Activated CD8-positive, alpha-beta memory T cell treated with anti-CD3 and anti-CD28 coated beads for 4 hours (primary cell): ENCODE measurements at regions not wholly inside any gene's neighbourhood (a gene's known extent, or its start where the extent isn't known, plus 50 kb on each side); places are given as distances from the start of the nearest gene placed in this dataset.
A peak's percentile ranks its signal among the peaks of the same experiment; 100 is the strongest.
"Not testable (repeated sequence)": the region's sequence is repeated elsewhere in the genome, so short reads cannot be mapped to it uniquely, and the experiment has no call there.

Experiments
- DNase-seq, 2 donors: peaks; one replicate each; pipeline ENCODE4 v3.0.0-alpha.2; 2020; ENCODE audit warnings: low read depth in 2 of 2

GRCh38 chr1:168457296-168457695, 86.5 kb downstream of the XCL2 start:
- not testable (repeated sequence) for DNase-seq

GRCh38 chr1:168455764-168456163, 88.0 kb downstream of the XCL2 start:
- DNase-seq, result no peak

- DNase-seq, result no peak
Measured at GRCh38 chr1:168454211-168454815, 89.5 kb downstream of the XCL2 start.

DNA sequence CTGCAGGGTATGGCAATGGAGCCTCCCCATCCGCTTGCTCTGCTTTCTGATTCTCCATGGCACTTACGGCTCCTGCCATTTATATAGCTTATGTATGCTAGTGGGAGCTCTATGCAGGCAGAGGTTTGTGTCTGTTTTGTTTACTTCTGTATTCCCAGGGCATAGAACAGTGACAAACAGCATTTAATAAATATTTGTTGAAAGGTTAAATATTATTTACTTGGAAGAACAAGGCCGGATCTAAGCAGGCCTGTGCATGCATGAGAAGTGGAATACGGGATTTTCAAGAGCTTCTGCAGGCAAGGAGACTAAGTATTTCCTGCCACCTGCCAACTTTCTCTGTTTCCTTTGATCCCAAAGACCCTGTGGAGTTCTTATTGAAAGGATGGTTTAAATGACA, 90.7 kb downstream of the XCL2 start:
- no peak for DNase-seq

DNA sequence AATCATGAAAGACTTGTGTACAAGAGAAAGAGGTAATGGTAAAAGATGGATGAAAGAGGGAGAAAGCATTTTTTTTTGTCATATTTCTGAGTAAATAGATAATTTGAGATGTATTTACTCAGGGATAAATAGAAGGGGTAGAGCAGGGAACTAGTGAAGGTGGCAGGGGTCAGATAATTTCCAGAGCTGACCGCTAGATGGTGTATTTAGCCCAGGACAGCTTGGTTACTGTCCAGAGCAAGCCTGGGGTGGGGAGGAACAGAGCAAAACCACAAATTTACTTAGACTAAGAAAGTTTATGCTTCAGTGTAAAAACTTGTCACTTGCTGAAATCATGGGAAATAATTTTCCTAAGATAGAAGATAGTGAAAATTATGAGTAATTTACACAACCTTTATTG, 91.5 kb downstream of the XCL2 start:
- no peak for DNase-seq

- no peak for DNase-seq
Measured at GRCh38 chr1:168447871-168448270, 95.9 kb downstream of the XCL2 start.

- no peak for DNase-seq
Measured at GRCh38 chr1:168446081-168446480, 97.7 kb downstream of the XCL2 start.

DNA sequence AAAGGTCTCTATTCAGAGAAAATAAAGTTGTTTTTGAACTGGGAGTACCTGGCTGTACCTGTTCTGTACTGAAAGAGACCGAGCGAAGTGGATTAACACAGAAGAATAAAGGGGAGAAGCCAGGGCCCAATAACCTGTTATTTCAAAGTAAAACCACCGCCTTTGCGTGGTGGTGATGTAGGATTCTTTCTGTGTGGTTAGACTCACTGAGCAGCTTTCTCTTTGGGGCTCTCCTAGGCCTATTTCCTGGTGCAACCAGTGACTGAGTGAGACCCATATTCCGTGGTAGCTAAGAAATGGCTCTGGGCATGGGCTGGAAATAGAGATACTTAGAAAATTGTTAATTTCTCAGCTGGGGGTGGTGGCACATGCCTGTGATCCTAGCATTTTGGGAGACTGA, 99.9 kb downstream of the XCL2 start:
- no peak for DNase-seq

DNA sequence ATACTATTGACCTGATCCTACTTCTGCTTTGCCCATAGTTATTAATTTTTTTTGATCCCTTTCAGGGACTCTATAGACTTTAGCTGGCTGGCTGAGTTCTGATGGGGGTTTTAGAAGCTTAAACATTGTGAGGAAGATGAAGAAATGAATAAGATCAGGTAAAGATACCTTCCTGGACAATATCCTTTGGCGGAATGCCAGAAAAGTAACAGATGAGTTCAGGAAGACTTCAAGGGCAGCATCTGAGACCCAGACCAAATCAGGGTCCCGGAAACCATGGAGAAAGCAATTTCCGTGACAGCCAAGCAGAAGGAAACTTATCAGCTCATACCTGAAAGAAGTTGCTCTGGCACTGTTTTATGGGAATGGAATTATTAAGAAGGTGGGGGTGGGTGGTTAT, 100.4 kb downstream of the XCL2 start:
- no peak for DNase-seq

GRCh38 chr1:168442931-168443330, 100.9 kb downstream of the XCL2 start:
- no peak for DNase-seq

- DNase-seq, result no peak
Measured at GRCh38 chr1:168441745-168442144, 102.1 kb downstream of the XCL2 start.

DNA sequence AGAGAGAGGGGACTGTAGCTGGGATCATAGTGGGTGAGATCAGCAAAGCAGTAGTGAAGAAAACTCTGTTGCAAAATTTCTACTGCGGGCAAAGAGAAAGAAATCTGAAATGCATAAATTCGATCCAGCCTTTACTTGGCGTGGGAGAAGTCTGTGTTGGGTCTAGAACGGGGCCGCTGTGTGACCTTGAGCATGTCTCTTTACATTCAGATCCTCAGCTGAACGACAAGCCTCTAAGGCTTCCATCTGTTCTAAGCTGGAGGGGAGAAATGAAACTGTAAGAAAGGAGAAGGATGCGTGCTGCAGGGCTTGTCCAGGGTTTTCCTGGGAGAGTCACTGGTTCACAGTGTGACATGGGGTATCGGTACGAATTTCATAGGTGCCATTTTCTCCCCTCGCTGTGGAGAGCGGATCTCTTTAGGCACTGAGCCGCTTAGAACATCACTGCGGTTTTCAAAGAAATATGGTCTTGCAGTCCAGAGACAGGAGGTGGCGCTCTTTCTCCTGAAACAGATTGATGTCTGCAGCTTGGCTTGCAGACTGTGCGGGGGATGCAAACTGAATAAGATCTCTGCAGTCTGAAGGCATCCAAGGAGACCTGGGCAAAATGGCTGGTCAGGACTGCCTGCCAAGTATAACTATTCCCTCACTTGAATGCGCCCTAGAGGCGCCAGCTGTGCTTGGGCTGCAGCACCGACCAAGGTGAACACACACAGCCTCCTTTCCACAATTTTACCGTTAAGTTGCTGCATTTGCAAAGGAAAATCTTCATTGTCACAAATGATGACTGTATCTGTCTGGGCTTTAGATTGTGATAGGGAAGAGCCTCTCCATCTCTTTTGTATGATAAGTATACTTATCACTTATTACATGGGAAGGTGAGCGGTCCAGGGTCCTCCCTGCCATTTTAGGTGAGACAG, 104.1 kb downstream of the XCL2 start:
- peak; percentile 65 to 76 for DNase-seq

- no peak for DNase-seq
Measured at GRCh38 chr1:168438626-168439025, 105.2 kb downstream of the XCL2 start.

DNA sequence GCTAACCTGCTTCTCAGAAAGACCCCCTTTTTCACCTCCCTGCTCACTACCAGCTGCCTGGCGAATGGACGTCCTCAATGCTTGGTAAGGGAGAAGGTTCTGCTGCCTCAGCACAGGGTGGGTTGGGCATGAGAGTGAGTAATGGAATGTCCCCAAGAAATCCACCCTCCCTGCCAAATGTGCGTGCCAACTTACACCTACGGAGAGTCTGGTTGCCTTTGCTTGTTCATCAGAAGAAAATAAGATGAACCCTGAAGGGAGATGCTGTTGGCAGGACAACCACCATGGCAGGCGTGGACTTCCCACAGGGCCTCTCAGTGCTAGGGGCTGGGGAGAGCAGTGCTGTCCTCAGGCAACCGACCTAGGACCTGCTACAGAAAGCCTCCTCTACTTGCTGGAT, 106.0 kb downstream of the XCL2 start:
- no peak for DNase-seq

- DNase-seq, result no peak
Measured at GRCh38 chr1:168435439-168435838, 108.4 kb downstream of the XCL2 start.

- no peak for DNase-seq
Measured at GRCh38 chr1:168433238-168433637, 110.6 kb downstream of the XCL2 start.

DNA sequence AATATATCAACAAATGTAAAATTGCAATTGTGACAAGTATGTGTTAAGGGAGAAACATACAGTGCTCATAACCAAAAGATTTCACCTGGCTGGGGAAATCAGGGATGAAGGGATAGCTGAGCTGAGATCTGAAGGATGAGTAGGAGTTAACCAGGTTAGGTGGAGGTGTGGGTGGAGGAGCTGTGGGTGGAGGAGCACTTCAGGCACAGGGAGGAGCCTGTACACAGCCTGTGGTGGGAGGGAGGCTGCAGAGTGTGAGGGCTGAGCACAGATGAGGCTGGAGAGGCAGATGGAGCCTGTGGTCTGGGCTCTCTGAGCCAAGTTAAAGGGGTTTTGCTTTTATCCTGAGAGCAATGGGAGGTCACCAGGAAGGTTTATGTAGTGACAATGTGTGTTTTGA, 111.9 kb downstream of the XCL2 start:
- no peak for DNase-seq

DNA sequence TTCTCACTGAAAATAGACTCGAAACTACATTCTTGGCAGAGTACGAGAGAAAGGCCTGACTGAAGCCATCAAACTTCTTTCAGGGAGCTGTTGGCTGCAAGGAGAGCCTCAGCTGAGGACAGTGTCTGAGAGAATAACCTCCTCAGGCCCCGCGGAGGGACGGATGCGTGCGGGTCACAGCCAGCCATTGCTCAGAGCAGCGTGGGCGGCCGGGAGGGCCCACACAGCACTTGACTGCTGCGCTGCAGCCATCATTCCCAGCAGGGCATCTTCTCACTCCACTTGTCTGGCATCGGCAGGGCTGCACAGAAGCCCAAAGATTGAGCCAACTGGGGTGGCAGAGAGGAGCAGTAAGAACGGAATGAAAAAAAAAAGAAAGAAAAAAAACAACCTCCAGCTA, 113.5 kb downstream of the XCL2 start:
- DNase-seq, result no peak

GRCh38 chr1:168428063-168428731, 115.6 kb downstream of the XCL2 start:
- DNase-seq, result no peak

DNA sequence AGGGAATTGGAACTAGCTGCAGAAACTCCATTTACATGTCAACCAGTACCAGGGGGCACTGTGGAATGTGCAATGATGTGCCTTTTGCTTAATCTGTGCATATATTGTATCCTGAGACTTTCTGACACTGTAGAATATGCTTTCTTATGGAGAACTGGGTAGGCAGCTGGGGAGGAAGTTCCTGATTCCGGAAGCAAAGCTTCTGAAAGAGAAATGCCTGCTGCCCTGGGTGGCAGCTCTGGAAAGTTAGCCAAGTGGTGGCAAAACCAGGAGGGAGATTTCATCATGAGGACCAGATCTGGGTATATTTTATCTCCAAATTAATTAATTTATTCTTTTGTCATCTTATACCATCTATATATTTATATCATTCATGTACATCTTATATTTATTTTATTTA, 116.7 kb downstream of the XCL2 start:
- DNase-seq, result no peak

DNA sequence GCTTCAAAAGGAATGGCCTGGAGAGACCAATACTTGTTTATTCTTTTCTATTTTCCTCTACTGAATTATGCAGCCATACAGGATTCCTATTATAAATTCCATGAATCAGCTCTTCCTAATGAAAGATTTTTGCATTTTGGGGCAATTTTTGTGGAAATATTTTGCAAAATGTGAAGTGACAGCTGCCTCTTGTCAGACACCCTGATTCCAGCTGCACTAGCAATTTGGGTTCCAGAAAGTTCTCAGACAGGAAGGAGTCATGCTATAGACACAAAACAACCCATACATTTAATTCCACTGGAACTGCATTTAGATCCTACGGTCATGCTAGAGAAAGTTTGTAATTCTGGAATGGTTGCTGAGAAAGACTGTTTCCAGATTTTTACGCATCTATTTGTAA, 119.5 kb downstream of the XCL2 start:
- no peak for DNase-seq

GRCh38 chr1:168422203-168422847, 121.5 kb downstream of the XCL2 start:
- DNase-seq, result no peak
